Myocyte (in vitro differentiated cells): ENCODE measurements at regions not wholly inside any gene's neighbourhood (a gene's known extent, or its start where the extent isn't known, plus 50 kb on each side); places are given as distances from the start of the nearest gene placed in this dataset.

Experiments used
- DNase-seq: peaks from one replicate; pipeline ENCODE4 v3.0.0-alpha.2; 2012; ENCODE audit warnings: low read depth

DNA sequence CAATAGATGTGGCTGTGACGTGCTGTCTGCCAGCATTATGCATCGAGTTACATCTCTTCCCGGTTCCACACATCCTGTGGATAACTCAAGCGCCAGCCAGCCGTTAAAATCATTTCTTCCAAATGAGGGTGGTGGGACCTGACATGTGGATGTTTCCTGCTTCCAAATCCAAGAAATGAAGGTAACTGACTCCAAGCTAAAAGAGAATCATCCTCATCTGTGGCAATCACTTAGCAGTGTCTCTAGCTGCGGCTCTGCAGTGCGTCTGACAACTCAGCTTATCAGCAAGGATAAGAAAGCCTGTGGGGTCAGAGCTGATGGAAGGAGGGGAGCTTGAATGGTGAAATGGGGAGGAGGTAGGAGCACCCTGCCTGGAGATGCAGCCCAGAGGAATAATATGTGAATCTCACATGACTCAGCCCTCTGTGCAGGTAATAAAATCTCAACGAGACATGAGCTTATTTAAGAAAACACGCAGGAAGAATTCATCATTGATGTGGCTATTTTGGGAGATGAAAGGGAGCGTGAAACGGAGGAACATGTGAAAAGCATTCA, 382.2 kb upstream of the TRIB2 start:
- DNase-seq, result no peak

GRCh38 chr2:12335131-12335530, 381.6 kb upstream of the TRIB2 start:
- DNase-seq, result no peak

DNA sequence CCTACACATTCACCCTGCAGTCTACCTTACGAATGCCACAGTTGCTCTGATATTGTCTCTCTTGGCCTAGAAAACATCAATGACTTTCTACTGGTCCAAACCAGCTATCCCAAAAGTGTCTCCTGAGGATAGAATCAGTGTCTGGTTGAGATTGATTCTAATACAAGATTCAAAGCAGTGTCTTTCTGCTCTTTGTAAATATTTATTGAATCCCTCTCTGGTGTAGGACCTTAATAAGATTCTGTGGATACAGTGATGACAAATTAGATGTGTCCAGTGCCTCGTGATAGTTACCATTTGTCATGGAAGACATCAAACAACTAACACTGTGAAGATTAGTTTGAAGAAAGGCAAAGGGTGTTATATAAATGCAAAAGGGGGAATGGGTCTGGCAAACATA, 380.7 kb upstream of the TRIB2 start:
- no peak for DNase-seq

DNA sequence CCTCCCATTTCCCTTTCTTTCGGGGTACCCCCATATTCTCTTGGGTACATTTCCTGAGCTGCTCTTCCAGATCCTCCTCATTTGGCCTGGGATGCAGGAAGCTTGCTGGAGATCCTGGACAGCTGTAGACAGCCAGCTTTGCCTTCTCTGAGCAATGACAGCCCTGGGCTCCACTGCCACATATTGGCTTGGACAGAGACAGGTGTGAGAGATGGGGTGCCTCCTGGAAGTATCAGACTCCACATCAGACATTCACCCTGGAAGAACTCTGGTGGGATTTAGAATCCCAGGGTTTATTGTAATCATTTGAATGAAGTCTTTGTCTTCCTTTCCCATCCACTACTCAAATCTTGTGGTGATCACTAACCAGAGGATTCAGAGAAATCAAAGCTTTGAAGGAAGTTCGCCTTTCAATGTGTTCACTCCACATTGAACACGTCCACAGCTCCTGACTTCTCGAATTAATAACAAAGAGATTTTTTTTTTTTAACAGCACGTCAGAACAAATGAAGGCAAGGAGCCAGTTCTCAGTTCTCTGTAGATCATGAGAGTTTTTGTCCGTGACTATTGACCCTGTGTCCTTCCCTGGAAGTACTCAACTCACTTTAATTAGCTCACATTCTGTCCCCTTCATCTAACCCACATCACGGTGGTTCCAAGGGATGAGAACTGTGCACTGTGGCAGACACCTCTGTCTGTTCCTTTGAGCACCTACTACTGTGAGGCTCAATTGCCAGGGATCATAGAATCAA, 377.6 kb upstream of the TRIB2 start:
- DNase-seq, result no peak

GRCh38 chr2:12340164-12340563, 376.6 kb upstream of the TRIB2 start:
- peak; percentile 40 for DNase-seq

- no peak for DNase-seq
Measured at GRCh38 chr2:12341215-12341614, 375.5 kb upstream of the TRIB2 start.

DNA sequence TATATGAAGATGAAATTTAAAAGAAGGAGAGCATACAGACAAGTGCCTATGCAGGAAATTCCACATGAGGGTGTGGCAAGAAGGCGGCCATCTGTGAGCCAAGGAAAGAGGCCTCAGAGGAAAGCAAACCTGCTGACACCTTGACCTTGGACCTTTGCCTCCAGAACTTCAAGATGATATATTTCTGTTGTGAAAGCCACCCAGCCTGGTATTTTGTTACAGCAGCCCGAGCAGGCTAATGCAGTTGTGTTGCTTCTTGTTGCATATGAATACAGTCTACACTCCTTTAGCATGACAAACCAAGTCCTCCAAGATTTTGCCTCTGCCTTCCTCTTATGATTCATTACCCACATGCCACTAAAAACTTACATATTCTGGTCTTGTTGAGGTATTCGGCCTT, 374.8 kb upstream of the TRIB2 start:
- DNase-seq, result no peak

- DNase-seq, result no peak
Measured at GRCh38 chr2:12343141-12343540, 373.6 kb upstream of the TRIB2 start.

- no peak for DNase-seq
Measured at GRCh38 chr2:12347066-12347493, 369.7 kb upstream of the TRIB2 start.

DNA sequence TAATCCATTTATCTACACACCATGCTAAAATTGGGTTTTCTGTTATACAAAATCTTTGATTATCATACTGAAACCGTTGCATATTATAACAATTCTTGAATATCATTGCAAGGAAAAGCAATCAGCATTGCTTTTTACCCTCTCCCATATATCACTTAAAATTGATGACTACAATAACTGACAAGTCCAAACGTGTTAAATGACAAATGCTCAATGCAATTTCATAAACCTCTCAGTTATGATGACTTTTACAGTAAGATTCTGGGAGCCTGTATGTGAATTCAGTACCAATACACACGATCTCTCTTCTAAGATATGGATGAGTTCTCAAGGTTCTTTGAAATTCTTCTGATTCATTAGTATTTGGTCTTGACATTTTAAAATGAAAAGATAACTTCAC, 368.5 kb upstream of the TRIB2 start:
- no peak for DNase-seq

GRCh38 chr2:12350821-12351220, 365.9 kb upstream of the TRIB2 start:
- peak; percentile 26 for DNase-seq

- DNase-seq, result peak; percentile 93
Measured at GRCh38 chr2:12352889-12353288, 363.8 kb upstream of the TRIB2 start.

DNA sequence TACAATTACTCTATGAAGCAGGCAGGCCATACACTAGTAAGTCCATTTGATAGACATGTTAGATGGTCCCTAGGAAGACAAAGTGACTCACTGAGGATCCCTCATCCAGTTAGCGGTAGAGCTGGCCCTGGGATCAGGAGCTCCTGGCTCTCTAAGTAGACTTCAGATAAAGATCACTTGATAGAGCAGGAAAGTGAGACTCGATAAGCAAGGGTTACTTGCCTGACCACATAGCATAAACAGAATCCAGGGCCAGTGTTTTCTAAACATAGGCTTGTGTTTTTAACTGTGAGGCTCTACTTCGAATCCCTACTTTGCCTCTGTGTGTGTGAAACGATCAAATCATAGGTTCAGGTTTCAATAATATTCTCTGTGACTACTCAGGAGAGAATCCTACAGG, 355.2 kb upstream of the TRIB2 start:
- DNase-seq, result no peak

DNA sequence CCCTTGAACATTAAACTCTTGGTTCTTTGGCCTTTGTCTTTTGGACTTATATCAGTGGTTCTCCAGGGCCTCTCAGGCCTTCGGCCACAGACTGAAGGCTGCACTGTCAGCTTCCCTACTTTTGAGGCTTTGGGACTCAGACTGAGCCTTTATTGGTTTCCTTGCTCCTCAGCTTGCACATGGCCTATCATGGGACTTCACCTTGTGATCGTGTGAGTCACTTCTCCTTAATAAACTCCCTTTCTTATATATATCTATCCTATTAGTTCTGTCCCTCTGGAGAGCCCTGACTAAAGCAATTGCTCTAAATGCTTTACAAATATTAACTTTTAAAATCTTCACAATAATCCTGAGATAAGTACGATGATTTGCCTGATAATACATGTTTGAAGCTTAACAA, 353.6 kb upstream of the TRIB2 start:
- DNase-seq, result no peak

DNA sequence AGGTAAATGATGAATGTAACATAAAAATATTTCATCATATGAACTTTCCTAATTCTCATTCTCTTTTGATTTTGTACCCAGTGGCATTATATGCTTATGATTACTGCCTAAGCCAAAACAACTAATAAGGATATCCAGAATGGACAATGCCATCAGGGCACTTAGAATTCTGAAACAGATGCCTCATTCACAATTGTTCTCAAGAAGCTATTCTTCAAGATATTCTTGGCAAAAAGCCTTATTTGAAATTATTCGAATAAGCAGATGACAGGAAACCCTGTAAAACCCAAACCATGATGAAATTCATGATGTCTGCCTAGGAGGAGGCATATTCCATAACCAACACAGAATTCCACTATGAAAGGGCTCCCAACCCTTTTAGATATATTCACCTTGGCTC, 353.2 kb upstream of the TRIB2 start:
- DNase-seq, result peak; percentile 16

DNA sequence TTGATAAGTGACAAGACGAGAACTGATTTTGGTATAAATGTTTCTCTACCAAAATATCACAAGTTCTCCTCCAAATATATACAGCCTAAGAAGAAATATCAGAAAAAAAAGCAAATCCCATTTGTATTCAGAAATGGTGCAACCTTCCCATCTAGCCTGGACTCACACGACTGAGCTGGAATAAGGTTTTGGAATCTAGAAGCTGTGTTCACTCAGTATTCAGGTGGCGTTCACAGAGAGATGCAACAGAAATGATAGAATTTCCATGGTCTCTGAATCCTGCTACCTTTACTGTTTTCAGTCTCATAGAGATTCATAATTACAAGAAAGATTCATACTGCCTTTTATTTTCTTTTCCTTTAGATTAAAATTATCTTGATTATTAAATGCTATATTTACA, 347.2 kb upstream of the TRIB2 start:
- DNase-seq, result no peak

GRCh38 chr2:12376025-12376424, 340.7 kb upstream of the TRIB2 start:
- DNase-seq, result no peak

GRCh38 chr2:12379143-12379542, 337.6 kb upstream of the TRIB2 start:
- DNase-seq, result no peak

DNA sequence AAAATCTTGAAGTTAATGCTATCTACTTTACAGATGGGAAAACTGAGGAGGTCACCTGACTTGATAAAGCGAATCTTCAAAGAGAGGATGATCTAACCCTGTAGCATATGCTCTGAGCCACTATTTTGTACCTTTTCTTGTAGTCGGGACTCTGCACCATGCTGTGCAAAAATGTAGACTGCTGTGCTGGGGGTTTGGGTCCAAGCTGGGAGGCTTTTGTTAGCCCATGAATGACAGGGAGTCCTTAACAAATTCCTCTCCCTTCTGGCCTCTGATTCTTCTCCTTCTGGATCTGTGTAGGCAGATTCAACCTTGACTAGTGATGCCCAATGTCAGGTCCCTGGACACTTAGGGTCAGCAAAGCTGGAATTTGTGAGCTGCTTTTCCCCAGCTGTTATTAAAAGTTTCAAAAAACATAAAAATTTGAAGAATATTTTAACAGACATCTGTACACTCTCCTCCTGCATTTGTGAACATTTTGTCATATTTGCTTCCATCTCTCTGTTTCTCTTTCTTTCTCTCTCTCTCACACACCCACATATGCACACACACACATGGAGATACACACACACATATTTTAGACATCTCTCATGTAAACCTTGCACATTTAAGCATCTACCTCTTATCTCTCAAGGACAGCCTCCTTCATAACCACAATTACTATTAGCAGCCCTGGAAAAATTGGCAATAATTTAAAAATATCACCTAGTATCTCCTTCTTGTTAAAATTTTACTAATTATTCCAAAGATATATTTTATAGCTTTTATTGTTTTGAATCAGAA, 335.0 kb upstream of the TRIB2 start:
- DNase-seq, result no peak

DNA sequence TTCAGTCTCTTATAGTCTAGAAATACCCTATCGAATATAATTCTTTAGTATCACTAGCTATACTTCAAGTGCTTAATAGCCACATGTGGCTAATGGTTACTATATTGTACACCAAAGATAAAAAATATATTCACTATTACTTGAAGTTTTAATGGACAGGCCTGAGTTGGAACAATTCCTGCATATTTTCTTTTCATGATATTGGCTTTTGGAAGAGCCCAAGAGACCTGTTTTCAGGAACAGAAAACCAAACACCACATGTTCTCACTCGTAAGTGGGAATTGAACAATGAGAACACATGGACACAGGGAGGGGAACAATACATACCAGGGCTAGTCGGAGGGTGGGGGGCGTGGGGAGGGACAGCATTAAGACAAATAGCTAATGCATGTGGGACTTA, 334.4 kb upstream of the TRIB2 start:
- DNase-seq, result no peak

DNA sequence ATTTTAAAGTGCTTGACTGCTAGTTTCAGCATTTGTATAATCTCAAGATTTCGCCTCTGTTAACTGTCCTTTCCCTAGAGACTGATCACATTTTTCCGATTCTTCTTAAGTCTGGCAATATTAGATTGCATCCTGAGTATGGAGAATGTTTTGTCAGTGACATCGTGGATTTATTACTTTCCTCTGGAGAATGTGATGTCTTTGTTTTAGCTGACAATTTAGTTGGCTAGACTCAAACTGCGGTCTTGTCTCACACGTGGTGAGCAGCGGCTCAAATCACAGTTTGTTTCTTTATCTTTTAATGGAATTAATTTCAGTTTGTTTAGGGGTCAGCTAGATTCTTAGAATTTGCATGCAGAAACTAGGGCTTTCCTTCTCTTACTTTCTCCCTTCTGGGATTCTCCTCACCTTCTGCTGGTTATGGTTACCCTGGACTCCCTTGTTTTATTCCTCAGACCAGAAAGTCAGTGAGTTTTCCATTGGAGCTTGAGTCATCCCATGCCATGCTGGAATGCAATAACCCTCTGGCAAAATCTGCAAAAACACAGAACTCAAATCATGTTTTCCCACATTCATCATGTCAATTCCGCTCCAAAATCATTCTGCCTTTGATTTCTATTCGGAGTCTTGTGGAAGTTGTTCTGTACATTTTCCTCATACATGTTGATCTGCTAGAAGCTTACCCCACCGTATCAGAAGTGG, 327.2 kb upstream of the TRIB2 start:
- DNase-seq, result no peak

GRCh38 chr2:12391116-12391515, 325.6 kb upstream of the TRIB2 start:
- no peak for DNase-seq
